HCT116 (cell line): ENCODE measurements at regions not wholly inside any gene's neighbourhood (a gene's known extent, or its start where the extent isn't known, plus 50 kb on each side); places are given as distances from the start of the nearest gene placed in this dataset.

Source experiments
- ATAC-seq: fragments of 200-7000 bp; cut with Tn5 transposase; 2 replicates; pipeline ENCODE4 v1.9.1; 2020; ENCODE audit warnings: mild to moderate bottlenecking, moderate library complexity
- BruUV-seq: library from RNA; stranded (reverse); fragments of 400-500 nt; replicated peaks from 2 replicates; lab custom pipeline; 2021; lab: Mats Ljungman, UMichigan
- CTCF ChIA-PET: fragments of 300-600 bp; sonication (Branson Sonifier 250); formaldehyde crosslinking; loops from one replicate; lab custom pipeline; 2021; ENCODE audit warnings: antibody characterized with exemption; lab: Charles Lee
- POLR2A ChIA-PET: fragments of 300-600, 350-600 bp; sonication (Branson Sonifier 250); formaldehyde crosslinking; loops from one replicate; lab custom pipeline; 2021; ENCODE audit warnings: antibody characterized with exemption; lab: Charles Lee
- RAD21 ChIA-PET, 2 experiments: fragments of 300-600 bp; sonication (Branson Sonifier 250); formaldehyde crosslinking; loops; one replicate each; lab custom pipeline; 2023; ENCODE audit warnings: low total read pairs in 2 of 2; ENCODE audit not compliant: uncharacterized antibody in 2 of 2, unreplicated experiment in 2 of 2, low non-redundant PET in 1 of 2; lab: Charles Lee
- DNase-seq: peaks from one replicate; pipeline ENCODE4 v3.0.0-alpha.2; 2010; ENCODE audit warnings: low read depth, low spot score
- H2AFZ ChIP-seq: fragments of 200-600 bp; shearing (Covaris generic), sonication (generic); 2 replicates; pipeline ENCODE4 v1.6.1; 2017; ENCODE audit warnings: low read depth, mixed run types, mixed read lengths, antibody characterized with exemption, low read length; ENCODE audit not compliant: poor library complexity, severe bottlenecking
- H3K27ac ChIP-seq: 2 replicates; pipeline ENCODE4 v1.5.1; 2012; ENCODE audit warnings: low read depth, low read length
- H3K27me3 ChIP-seq: fragments of 200-600 bp; sonication (generic); 2 replicates; pipeline ENCODE4 v1.6.1; 2016; ENCODE audit warnings: mixed run types, low read length, mixed read lengths; ENCODE audit not compliant: insufficient read depth
- H3K36me3 ChIP-seq, 2 experiments: fragments of 200-500 bp in 1 of 2; fragments of 200-600 bp in 1 of 2; sonication (Bioruptor generic) in 1 of 2; sonication (generic) in 1 of 2; 2 replicates each; pipeline versions ENCODE4 v1.5.1 to v1.6.1; 2014 to 2016; ENCODE audit warnings: low read length in 2 of 2, inconsistent platforms in 1 of 2, mixed read lengths in 1 of 2, mixed run types in 1 of 2; ENCODE audit not compliant: insufficient read depth in 2 of 2, control insufficient read depth in 1 of 2
- H3K4me1 ChIP-seq, 2 experiments: fragments of 200-600 bp in 1 of 2; sonication (generic) in 1 of 2; 2 replicates each; pipeline versions ENCODE4 v1.5.1 to v1.6.1; 2012 to 2017; ENCODE audit warnings: low read length in 2 of 2, inconsistent platforms in 1 of 2, mild to moderate bottlenecking in 1 of 2, mixed read lengths in 1 of 2, mixed run types in 1 of 2, moderate library complexity in 1 of 2; ENCODE audit not compliant: insufficient read depth in 2 of 2, control insufficient read depth in 1 of 2
- H3K4me2 ChIP-seq: fragments of 200-600 bp; sonication (generic); 2 replicates; pipeline ENCODE4 v1.6.1; 2017; ENCODE audit warnings: mixed run types, low read length, mixed read lengths
- H3K4me3 ChIP-seq, 2 experiments: fragments of 200-600 bp in 1 of 2; sonication (generic) in 1 of 2; replicated peaks in 1 of 2; 2 replicates each; pipeline ENCODE4 v1.5.1; 2011 to 2016; ENCODE audit warnings: low read length in 2 of 2, control low read depth in 1 of 2, low read depth in 1 of 2, mild to moderate bottlenecking in 1 of 2, mixed read lengths in 1 of 2, mixed run types in 1 of 2
- H3K79me2 ChIP-seq: fragments of 200-600 bp; sonication (generic); 2 replicates; pipeline ENCODE4 v1.6.1; 2017; ENCODE audit warnings: mild to moderate bottlenecking, mixed run types, low read length, moderate library complexity, mixed read lengths; ENCODE audit not compliant: insufficient read depth
- H3K9ac ChIP-seq: fragments of 200-600 bp; sonication (generic); 2 replicates; pipeline ENCODE4 v1.6.1; 2016; ENCODE audit warnings: low read length, mixed read lengths
- H3K9me2 ChIP-seq: fragments of 200-600 bp; sonication (generic), shearing (Covaris generic); 2 replicates; pipeline ENCODE4 v1.6.1; 2017; ENCODE audit warnings: mixed run types, mild to moderate bottlenecking, moderate library complexity; ENCODE audit not compliant: insufficient read depth
- H3K9me3 ChIP-seq, 2 experiments: fragments of 200-500 bp in 1 of 2; fragments of 200-600 bp in 1 of 2; sonication (Bioruptor generic) in 1 of 2; sonication (generic) in 1 of 2; 2 replicates each; pipeline ENCODE4 v1.6.1; 2014 to 2017; ENCODE audit warnings: low read length in 2 of 2, mixed read lengths in 2 of 2, inconsistent platforms in 1 of 2, low read depth in 1 of 2, mild to moderate bottlenecking in 1 of 2, mixed run types in 1 of 2, moderate library complexity in 1 of 2; ENCODE audit not compliant: control insufficient read depth in 1 of 2, insufficient read depth in 1 of 2
- H4K20me1 ChIP-seq: fragments of 200-600 bp; sonication (generic), shearing (Covaris generic); 2 replicates; pipeline ENCODE4 v1.6.1; 2017; ENCODE audit warnings: mixed run types, mild to moderate bottlenecking, moderate library complexity; ENCODE audit not compliant: insufficient read depth
- CBX3 ChIP-seq: IDR thresholded peaks from 2 replicates; pipeline ENCODE4 v1.6.1; 2012; ENCODE audit warnings: low read depth
- ELF1 ChIP-seq: IDR thresholded peaks from 2 replicates; pipeline ENCODE4 v1.6.1; 2012; ENCODE audit warnings: low read depth, borderline replicate concordance
- FOSL1 ChIP-seq: IDR thresholded peaks from 2 replicates; pipeline ENCODE4 v1.6.1; 2012; ENCODE audit warnings: low read depth
- POLR2AphosphoS5 ChIP-seq: IDR thresholded peaks from 2 replicates; pipeline ENCODE4 v1.6.1; 2011; ENCODE audit warnings: mild to moderate bottlenecking, low read depth, low read length, moderate library complexity
- SIN3A ChIP-seq: IDR thresholded peaks from 2 replicates; pipeline ENCODE4 v1.6.1; 2012; ENCODE audit warnings: low read depth
- SRF ChIP-seq: IDR thresholded peaks from 2 replicates; pipeline ENCODE4 v1.6.1; 2012; ENCODE audit warnings: low read depth
- ZFX ChIP-seq: fragments of 450-650 bp; IDR thresholded peaks from 2 replicates; pipeline ENCODE4 v1.6.1; 2017
- intact Hi-C: fragments of 100-400 bp; cut with micrococcal nuclease; formaldehyde crosslinking; loops from 2 replicates; pipeline ENCODE4 v1.10.0; 2022
- TF ChIP-seq, protein P1 (sequence below), 3 experiments: fragments of 200-600 bp in 1 of 3; sonication (generic) in 1 of 3; IDR thresholded peaks in 2 of 3; conservative IDR thresholded peaks in 1 of 3; 2 replicates each; pipeline ENCODE4 v1.5.1; 2012 to 2017; ENCODE audit warnings: low read depth in 2 of 3, low read length in 2 of 3, antibody characterized with exemption in 1 of 3, borderline replicate concordance in 1 of 3, control low read depth in 1 of 3, mild to moderate bottlenecking in 1 of 3, mixed read lengths in 1 of 3, mixed run types in 1 of 3, moderate library complexity in 1 of 3; ENCODE audit not compliant: insufficient read depth in 1 of 3
- TF ChIP-seq, protein P2 (sequence below): IDR thresholded peaks from 2 replicates; pipeline ENCODE4 v1.6.1; 2012
- TF ChIP-seq, protein P3 (sequence below): IDR thresholded peaks from 2 replicates; pipeline ENCODE4 v1.6.1; 2011; ENCODE audit warnings: mild to moderate bottlenecking, low read length, moderate library complexity; ENCODE audit not compliant: insufficient replicate concordance; ENCODE audit errors: extremely low read depth

DNA sequence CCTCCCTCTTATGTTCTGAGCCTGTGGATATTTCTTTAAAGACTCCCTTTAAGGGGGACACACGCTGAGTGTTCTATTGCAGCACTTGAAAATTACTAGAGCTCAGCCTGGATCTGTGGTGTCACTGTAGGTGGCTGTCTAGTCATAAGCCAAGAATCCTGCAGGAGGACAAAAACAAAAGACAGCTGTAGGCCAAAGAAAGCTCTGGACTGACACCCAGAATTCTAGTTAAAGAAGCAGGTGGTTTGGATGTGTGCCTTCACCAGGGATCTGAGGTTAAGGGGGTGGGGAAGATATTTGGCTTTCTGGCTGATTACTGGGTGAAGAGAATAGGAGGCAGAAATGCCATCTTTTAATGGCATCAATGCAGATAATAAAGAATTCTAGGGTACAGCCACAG lies 842.5 kb upstream of the NXPH2 start (continued):
- TF ChIP-seq, protein P1, sequence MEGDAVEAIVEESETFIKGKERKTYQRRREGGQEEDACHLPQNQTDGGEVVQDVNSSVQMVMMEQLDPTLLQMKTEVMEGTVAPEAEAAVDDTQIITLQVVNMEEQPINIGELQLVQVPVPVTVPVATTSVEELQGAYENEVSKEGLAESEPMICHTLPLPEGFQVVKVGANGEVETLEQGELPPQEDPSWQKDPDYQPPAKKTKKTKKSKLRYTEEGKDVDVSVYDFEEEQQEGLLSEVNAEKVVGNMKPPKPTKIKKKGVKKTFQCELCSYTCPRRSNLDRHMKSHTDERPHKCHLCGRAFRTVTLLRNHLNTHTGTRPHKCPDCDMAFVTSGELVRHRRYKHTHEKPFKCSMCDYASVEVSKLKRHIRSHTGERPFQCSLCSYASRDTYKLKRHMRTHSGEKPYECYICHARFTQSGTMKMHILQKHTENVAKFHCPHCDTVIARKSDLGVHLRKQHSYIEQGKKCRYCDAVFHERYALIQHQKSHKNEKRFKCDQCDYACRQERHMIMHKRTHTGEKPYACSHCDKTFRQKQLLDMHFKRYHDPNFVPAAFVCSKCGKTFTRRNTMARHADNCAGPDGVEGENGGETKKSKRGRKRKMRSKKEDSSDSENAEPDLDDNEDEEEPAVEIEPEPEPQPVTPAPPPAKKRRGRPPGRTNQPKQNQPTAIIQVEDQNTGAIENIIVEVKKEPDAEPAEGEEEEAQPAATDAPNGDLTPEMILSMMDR (IDR thresholded peaks at IDR 0.05 in 2 of 3, conservative IDR thresholded peaks at IDR 0.05 in 1 of 3; ENCODE audit: borderline replicate concordance in 1 of 3, insufficient read depth in 1 of 3, low read depth in 2 of 3, low read length in 2 of 3) = no peak
- TF ChIP-seq, protein P2, sequence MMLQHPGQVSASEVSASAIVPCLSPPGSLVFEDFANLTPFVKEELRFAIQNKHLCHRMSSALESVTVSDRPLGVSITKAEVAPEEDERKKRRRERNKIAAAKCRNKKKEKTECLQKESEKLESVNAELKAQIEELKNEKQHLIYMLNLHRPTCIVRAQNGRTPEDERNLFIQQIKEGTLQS = no peak
- TF ChIP-seq ELF1 (no peak), SIN3A (no peak), ZFX (no peak), FOSL1 (no peak)
- TF ChIP-seq, all 23 proteins: peak for 0

DNA sequence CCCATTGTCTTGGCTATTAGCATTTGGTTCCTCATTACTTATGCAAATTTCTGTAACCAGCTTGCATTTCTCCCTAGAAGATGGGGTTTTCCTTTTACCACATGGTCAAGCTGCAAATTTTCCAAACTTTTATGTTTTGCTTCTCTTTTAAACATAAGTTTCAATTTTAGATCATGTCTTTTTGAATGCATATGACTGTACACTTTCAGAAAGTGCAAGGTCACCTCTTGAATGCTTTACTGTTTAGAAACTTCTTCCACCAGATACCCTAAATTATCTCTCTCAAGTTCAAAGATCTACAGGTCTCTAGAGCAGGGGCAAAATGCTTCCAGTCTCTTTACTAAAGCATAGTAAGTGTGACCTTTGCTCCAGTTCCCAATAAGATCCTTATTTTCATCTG lies 837.6 kb upstream of the NXPH2 start:
- CTCF ChIA-PET = no interaction called here
- H3K4me3 ChIP-seq = no peak overlapping the region
- H2AFZ ChIP-seq = no peak overlapping the region
- no peaks in the 10 kb centered on the region for H4K20me1 ChIP-seq
- DNase-seq (no peak), ATAC-seq (no peak)
- no TSS peak for BruUV-seq
- POLR2A ChIA-PET = no interaction called here
- no peaks in the 10 kb centered on the region for H3K4me1 ChIP-seq
- H3K9ac ChIP-seq = no peak overlapping the region
- H3K79me2 ChIP-seq = no peaks in the 10 kb centered on the region
- H3K36me3 ChIP-seq = no peaks in the 10 kb centered on the region
- TF ChIP-seq CBX3 = no peak
- TF ChIP-seq POLR2AphosphoS5 = no peak
- TF ChIP-seq, protein P3, sequence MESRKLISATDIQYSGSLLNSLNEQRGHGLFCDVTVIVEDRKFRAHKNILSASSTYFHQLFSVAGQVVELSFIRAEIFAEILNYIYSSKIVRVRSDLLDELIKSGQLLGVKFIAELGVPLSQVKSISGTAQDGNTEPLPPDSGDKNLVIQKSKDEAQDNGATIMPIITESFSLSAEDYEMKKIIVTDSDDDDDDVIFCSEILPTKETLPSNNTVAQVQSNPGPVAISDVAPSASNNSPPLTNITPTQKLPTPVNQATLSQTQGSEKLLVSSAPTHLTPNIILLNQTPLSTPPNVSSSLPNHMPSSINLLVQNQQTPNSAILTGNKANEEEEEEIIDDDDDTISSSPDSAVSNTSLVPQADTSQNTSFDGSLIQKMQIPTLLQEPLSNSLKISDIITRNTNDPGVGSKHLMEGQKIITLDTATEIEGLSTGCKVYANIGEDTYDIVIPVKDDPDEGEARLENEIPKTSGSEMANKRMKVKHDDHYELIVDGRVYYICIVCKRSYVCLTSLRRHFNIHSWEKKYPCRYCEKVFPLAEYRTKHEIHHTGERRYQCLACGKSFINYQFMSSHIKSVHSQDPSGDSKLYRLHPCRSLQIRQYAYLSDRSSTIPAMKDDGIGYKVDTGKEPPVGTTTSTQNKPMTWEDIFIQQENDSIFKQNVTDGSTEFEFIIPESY = no peak
- TF ChIP-seq FOSL1 = no peak
- TF ChIP-seq, protein P1 (IDR thresholded peaks at IDR 0.05 in 2 of 3, conservative IDR thresholded peaks at IDR 0.05 in 1 of 3; ENCODE audit: borderline replicate concordance in 1 of 3, insufficient read depth in 1 of 3, low read depth in 2 of 3, low read length in 2 of 3) = no peak
- no peak for TF ChIP-seq SRF
- no peak overlapping the region for H3K4me2 ChIP-seq
- no peak overlapping the region for H3K27ac ChIP-seq
- intact Hi-C loops = no loop called here
- no peaks in the 10 kb centered on the region for H3K9me2 ChIP-seq
- no peaks in the 10 kb centered on the region for H3K9me3 ChIP-seq
- H3K27me3 ChIP-seq = no peaks in the 10 kb centered on the region
- RAD21 ChIA-PET = no interaction called here
